ENCODE measurements at regions not wholly inside any gene's neighbourhood (a gene's known extent, or its start where the extent isn't known, plus 50 kb on each side); places are given as distances from the start of the nearest gene placed in this dataset.

- TF ChIP-seq, protein P1, sequence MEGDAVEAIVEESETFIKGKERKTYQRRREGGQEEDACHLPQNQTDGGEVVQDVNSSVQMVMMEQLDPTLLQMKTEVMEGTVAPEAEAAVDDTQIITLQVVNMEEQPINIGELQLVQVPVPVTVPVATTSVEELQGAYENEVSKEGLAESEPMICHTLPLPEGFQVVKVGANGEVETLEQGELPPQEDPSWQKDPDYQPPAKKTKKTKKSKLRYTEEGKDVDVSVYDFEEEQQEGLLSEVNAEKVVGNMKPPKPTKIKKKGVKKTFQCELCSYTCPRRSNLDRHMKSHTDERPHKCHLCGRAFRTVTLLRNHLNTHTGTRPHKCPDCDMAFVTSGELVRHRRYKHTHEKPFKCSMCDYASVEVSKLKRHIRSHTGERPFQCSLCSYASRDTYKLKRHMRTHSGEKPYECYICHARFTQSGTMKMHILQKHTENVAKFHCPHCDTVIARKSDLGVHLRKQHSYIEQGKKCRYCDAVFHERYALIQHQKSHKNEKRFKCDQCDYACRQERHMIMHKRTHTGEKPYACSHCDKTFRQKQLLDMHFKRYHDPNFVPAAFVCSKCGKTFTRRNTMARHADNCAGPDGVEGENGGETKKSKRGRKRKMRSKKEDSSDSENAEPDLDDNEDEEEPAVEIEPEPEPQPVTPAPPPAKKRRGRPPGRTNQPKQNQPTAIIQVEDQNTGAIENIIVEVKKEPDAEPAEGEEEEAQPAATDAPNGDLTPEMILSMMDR (conservative IDR thresholded peaks at IDR 0.05 in 1 of 2, IDR thresholded peaks at IDR 0.05 in 1 of 2; ENCODE audit: extremely low read depth in 1 of 2, insufficient read depth in 1 of 2, low read depth in 1 of 2, low read length in 2 of 2): no peak
- TF ChIP-seq EZH2 (IDR thresholded peaks at IDR 0.05; ENCODE audit: borderline replicate concordance, low read length): no peak
Observed at GRCh38 chr5:107072967-107073366, 597.8 kb downstream of the EFNA5 start.

Measured in mammary epithelial cell (primary cell).